Astrocyte (in vitro differentiated cells and primary cell): ENCODE measurements at regions not wholly inside any gene's neighbourhood (a gene's known extent, or its start where the extent isn't known, plus 50 kb on each side); places are given as distances from the start of the nearest gene placed in this dataset.

Experiments used
- DNase-seq: peaks from one replicate; pipeline ENCODE4 v3.0.0-alpha.2; 2010; ENCODE audit warnings: low read depth
- FAIRE-seq: peaks from 2 replicates; lab custom pipeline; 2011; peaks lifted over from hg19 to GRCh38; lab: Jason Lieb, UNC
- H2AFZ ChIP-seq: 2 replicates; pipeline ENCODE4 v1.6.0; 2012; ENCODE audit warnings: low read depth, low read length, inconsistent platforms
- H3K27ac ChIP-seq: 2 replicates; pipeline ENCODE4 v1.5.1; 2011; ENCODE audit warnings: low read depth, low read length, inconsistent platforms
- H3K27me3 ChIP-seq: 2 replicates; pipeline ENCODE4 v1.6.0; 2011; ENCODE audit warnings: low read length, inconsistent platforms; ENCODE audit not compliant: insufficient read depth
- H3K36me3 ChIP-seq: 2 replicates; pipeline ENCODE4 v1.5.1; 2011; ENCODE audit warnings: low read length, inconsistent platforms; ENCODE audit not compliant: insufficient read depth
- H3K4me1 ChIP-seq: 2 replicates; pipeline ENCODE4 v1.5.1; 2011; ENCODE audit warnings: low read length, inconsistent platforms; ENCODE audit not compliant: insufficient read depth
- H3K4me2 ChIP-seq: 2 replicates; pipeline ENCODE4 v1.6.0; 2012; ENCODE audit warnings: low read length, inconsistent platforms
- H3K4me3 ChIP-seq: 2 replicates; pipeline ENCODE4 v1.5.1; 2011; ENCODE audit warnings: low read depth, mild to moderate bottlenecking, low read length, inconsistent platforms; ENCODE audit not compliant: insufficient read depth
- H3K79me2 ChIP-seq: 2 replicates; pipeline ENCODE4 v1.6.0; 2012; ENCODE audit warnings: mild to moderate bottlenecking, low read length, inconsistent platforms; ENCODE audit not compliant: insufficient read depth
- H3K9ac ChIP-seq: 2 replicates; pipeline ENCODE4 v1.6.0; 2012; ENCODE audit warnings: mild to moderate bottlenecking, low read length, inconsistent platforms
- H3K9me3 ChIP-seq: 2 replicates; pipeline ENCODE4 v1.5.1; 2012; ENCODE audit warnings: low read depth, mild to moderate bottlenecking, low read length, inconsistent platforms; ENCODE audit not compliant: insufficient read depth
- H4K20me1 ChIP-seq: 2 replicates; pipeline ENCODE4 v1.6.0; 2012; ENCODE audit warnings: low read length, inconsistent platforms; ENCODE audit not compliant: insufficient read depth
- H3K27ac Mint-ChIP-seq: one replicate; pipeline ENCODE4 v1.8.0; 2021; ENCODE audit warnings: mild to moderate bottlenecking, mixed read lengths; ENCODE audit not compliant: unreplicated experiment
- H3K27me3 Mint-ChIP-seq: one replicate; pipeline ENCODE4 v1.8.0; 2021; ENCODE audit warnings: low read depth, mixed read lengths; ENCODE audit not compliant: unreplicated experiment
- H3K36me3 Mint-ChIP-seq: one replicate; pipeline ENCODE4 v1.8.0; 2021; ENCODE audit warnings: low read depth, mixed read lengths; ENCODE audit not compliant: unreplicated experiment
- H3K4me1 Mint-ChIP-seq: one replicate; pipeline ENCODE4 v1.8.0; 2021; ENCODE audit warnings: low read depth, mixed read lengths; ENCODE audit not compliant: unreplicated experiment
- H3K4me3 Mint-ChIP-seq: one replicate; pipeline ENCODE4 v1.8.0; 2021; ENCODE audit warnings: mild to moderate bottlenecking, moderate library complexity, mixed read lengths; ENCODE audit not compliant: unreplicated experiment
- H3K9me3 Mint-ChIP-seq: one replicate; pipeline ENCODE4 v1.8.0; 2021; ENCODE audit warnings: mild to moderate bottlenecking, mixed read lengths; ENCODE audit not compliant: unreplicated experiment
- CTCF ChIP-seq: IDR thresholded peaks from 2 replicates; pipeline ENCODE4 v1.5.1; 2011; ENCODE audit warnings: low read depth, mild to moderate bottlenecking, inconsistent platforms, low read length, moderate library complexity; ENCODE audit not compliant: insufficient read depth
- EZH2 ChIP-seq: IDR thresholded peaks from 2 replicates; pipeline ENCODE4 v1.6.1; 2012; ENCODE audit warnings: mild to moderate bottlenecking, low read length, inconsistent platforms; ENCODE audit not compliant: insufficient read depth

GRCh38 chr4:12595986-12596385 lies 888.2 kb downstream of the RAB28 start:
- H3K36me3 ChIP-seq: no peaks in the 10 kb centered on the region
- H3K9me3 ChIP-seq: no peaks in the 10 kb centered on the region
- DNase-seq (no peak), FAIRE-seq (no peak)
- no peaks in the 10 kb centered on the region for H4K20me1 ChIP-seq
- Mint-ChIP-seq H3K4me3 (no peak overlapping the region), H3K9me3 (peaks cover 8% of the 10 kb centered on the region), H3K27me3 (no peaks in the 10 kb centered on the region), H3K4me1 (no peaks in the 10 kb centered on the region), H3K36me3 (peaks cover 3% of the 10 kb centered on the region), H3K27ac (no peak overlapping the region)
- H3K4me3 ChIP-seq: no peak overlapping the region
- H3K9ac ChIP-seq: no peak overlapping the region
- no peaks in the 10 kb centered on the region for H3K27me3 ChIP-seq
- H3K4me2 ChIP-seq: no peak overlapping the region
- TF ChIP-seq CTCF (no peak), EZH2 (no peak)
- no peak overlapping the region for H3K27ac ChIP-seq
- H2AFZ ChIP-seq: no peak overlapping the region
- H3K4me1 ChIP-seq: no peaks in the 10 kb centered on the region
- H3K79me2 ChIP-seq: no peaks in the 10 kb centered on the region

- Histone ChIP-seq H3K9ac (no peak overlapping the region), H4K20me1 (no peaks in the 10 kb centered on the region), H3K27ac (no peak overlapping the region), H3K36me3 (no peaks in the 10 kb centered on the region), H3K4me1 (no peaks in the 10 kb centered on the region), H3K79me2 (no peaks in the 10 kb centered on the region), H3K27me3 (no peaks in the 10 kb centered on the region), H2AFZ (no peak overlapping the region), H3K4me2 (no peak overlapping the region), H3K4me3 (no peak overlapping the region), H3K9me3 (no peaks in the 10 kb centered on the region)
- no peak overlapping the region for H3K27ac Mint-ChIP-seq
- peaks cover 8% of the 10 kb centered on the region for H3K9me3 Mint-ChIP-seq
- no peak for DNase-seq
- TF ChIP-seq CTCF (no peak), EZH2 (no peak)
- H3K27me3 Mint-ChIP-seq: no peaks in the 10 kb centered on the region
- H3K4me3 Mint-ChIP-seq: no peak overlapping the region
- H3K36me3 Mint-ChIP-seq: peaks cover 3% of the 10 kb centered on the region
- FAIRE-seq: no peak
- H3K4me1 Mint-ChIP-seq: no peaks in the 10 kb centered on the region
Observed at GRCh38 chr4:12595489-12595888, 888.7 kb downstream of the RAB28 start.

GRCh38 chr4:12588582-12588981 lies 895.6 kb downstream of the RAB28 start:
- Mint-ChIP-seq H3K27ac (peak overlapping the region; percentile 88), H3K4me3 (no peak overlapping the region), H3K27me3 (no peaks in the 10 kb centered on the region), H3K9me3 (no peaks in the 10 kb centered on the region), H3K36me3 (no peaks in the 10 kb centered on the region), H3K4me1 (peaks cover 10% of the 10 kb centered on the region)
- FAIRE-seq (no peak), DNase-seq (no peak)
- Histone ChIP-seq H3K27me3 (no peaks in the 10 kb centered on the region), H3K9ac (no peak overlapping the region), H3K36me3 (no peaks in the 10 kb centered on the region), H3K79me2 (no peaks in the 10 kb centered on the region), H4K20me1 (no peaks in the 10 kb centered on the region), H2AFZ (no peak overlapping the region), H3K4me1 (no peaks in the 10 kb centered on the region), H3K27ac (no peak overlapping the region), H3K9me3 (no peaks in the 10 kb centered on the region), H3K4me2 (no peak overlapping the region), H3K4me3 (no peak overlapping the region)
- no peak for TF ChIP-seq CTCF
